GM20000 (cell line): ENCODE measurements at regions not wholly inside any gene's neighbourhood (a gene's known extent, or its start where the extent isn't known, plus 50 kb on each side); places are given as distances from the start of the nearest gene placed in this dataset.

ENCODE experiments used
- DNase-seq: peaks from one replicate; pipeline ENCODE4 v3.0.0; 2012; ENCODE audit warnings: low spot score
- TF ChIP-seq, protein P1 (sequence below): IDR thresholded peaks from 2 replicates; pipeline ENCODE4 v1.5.1; 2012; ENCODE audit warnings: mild to moderate bottlenecking, control low read depth; ENCODE audit errors: extremely low read depth, missing control alignments

DNA sequence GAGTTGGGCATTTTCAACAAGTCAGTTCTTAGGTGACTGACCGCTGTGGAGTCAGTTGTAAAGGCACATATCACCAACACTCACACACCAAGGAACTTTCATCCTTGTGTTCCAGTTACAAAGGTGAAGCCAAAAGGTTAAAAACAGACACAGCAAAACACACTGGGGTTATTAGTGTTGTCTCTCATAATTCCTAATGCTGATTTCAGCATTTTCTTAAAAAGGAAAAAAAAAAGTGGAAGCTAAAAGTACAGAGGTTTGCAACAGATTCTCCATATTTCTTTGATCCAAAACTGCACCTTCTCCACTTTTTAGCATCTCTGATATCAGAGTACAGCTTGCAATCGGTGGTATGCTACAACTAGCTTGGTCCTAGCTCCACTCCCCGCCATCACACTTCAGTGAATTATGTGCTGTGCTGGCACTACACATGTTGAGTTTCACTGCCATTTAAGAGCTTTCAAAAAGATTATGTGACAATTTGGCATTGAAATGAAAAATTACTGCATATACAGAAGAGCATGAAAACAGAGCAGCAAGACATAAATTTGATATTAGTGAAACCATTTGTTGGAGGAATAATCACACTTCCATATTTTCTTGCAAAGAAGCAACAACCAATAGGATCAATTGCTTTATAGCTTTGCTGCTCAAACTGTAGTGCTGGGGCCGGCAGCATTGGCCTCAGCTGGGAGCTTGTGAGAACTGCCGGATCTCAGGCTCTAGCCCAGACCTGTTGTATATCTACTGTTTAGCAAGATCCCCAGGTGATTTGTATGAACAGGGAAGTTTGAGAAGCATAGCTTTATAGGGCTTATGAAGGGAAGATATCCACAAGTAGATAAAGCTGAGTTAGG lies 62.3 kb upstream of the DAPL1 start:
- TF ChIP-seq, protein P1, sequence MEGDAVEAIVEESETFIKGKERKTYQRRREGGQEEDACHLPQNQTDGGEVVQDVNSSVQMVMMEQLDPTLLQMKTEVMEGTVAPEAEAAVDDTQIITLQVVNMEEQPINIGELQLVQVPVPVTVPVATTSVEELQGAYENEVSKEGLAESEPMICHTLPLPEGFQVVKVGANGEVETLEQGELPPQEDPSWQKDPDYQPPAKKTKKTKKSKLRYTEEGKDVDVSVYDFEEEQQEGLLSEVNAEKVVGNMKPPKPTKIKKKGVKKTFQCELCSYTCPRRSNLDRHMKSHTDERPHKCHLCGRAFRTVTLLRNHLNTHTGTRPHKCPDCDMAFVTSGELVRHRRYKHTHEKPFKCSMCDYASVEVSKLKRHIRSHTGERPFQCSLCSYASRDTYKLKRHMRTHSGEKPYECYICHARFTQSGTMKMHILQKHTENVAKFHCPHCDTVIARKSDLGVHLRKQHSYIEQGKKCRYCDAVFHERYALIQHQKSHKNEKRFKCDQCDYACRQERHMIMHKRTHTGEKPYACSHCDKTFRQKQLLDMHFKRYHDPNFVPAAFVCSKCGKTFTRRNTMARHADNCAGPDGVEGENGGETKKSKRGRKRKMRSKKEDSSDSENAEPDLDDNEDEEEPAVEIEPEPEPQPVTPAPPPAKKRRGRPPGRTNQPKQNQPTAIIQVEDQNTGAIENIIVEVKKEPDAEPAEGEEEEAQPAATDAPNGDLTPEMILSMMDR, result no peak
- DNase-seq, result no peak

DNA sequence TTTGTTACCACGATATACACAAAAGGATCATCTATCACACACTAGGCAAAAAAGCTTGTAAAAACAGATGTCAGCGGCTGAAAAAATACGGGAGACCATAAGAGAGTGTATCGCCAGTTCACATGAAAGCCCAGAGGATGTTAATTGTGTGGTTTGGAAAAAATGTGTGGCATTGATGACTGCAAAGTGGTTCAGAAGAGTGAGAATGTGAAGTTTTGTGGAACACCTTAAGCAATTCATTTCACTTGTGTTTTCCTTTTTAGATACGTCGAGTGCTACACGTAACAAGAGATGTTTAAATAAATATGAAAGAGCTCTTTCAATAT lies 61.7 kb upstream of the DAPL1 start:
- TF ChIP-seq, protein P1, result no peak
- no peak for DNase-seq

DNA sequence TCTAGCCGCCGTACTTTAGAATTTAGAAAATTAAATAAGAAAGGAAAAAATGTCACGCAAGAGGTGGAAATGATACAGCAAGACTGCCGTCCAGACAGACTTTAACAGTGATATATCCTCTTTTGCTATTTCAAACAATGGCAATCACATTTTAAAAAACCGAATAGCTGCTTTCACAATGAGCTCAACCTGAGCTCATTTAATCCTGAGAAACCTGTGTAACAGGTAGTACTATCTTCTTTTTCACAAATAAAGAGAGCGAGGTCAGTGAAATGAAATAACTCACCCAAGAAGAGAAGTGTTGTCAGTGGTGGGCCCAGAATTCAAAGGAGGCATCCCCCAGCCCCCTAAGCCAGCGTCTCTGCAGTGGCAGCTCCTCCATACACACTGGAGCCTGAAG lies 60.7 kb upstream of the DAPL1 start:
- TF ChIP-seq, protein P1, result no peak
- DNase-seq, result no peak

DNA sequence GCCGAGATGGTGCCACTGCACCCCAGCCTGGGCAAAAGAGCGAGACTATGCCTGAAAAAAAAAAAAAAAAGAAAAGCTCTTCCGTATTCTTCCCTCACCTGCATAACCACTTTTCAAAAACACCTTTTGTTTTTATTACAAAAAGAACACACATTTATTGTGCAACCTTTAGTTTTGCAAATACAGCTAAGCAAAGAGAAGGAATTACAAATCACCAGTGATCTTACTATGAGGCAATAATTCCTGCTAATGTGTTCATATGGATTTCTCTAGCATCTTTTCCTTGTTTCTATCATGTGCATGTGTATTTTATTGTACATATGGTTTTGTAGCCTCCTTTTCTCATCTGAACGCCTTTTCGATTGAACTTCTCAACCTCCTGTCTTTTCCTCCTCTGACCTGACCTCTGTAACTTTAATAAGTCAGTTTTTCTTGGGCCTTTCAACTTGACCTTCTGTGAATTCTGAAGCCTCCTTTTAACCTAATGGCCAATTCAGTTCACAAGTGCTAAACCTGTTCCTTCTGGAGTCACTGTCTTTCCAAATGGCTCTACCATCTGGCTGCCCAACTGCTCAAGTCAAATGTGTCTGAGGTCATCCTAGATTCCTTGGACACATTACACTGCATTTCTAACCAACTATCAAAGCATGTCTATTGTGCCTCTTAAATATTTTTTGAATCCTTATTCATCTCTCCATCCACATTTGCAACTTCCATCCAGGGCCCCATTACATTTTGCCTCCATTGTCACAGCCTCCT lies 59.1 kb upstream of the DAPL1 start:
- TF ChIP-seq, protein P1, result no peak
- no peak for DNase-seq

DNA sequence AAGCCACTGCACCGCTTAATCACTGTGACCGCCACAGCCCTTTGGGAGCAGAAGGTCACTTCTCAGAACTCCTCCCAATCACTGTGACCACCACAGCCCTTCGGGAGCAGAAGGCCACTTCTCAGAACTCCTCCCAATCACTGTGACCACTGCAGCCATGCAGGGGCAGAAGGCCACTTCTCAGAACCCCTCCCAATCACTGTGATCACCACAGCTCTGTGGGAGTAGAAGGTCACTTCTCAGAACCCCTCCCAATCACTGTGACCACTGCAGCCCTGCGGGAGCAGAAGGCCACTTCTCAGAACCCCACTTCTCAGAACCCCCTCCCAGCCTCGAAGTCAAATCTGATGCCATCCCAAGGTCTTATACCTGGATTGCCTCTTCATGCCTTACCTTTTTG lies 56.8 kb upstream of the DAPL1 start:
- TF ChIP-seq, protein P1, result no peak
- DNase-seq, result no peak

DNA sequence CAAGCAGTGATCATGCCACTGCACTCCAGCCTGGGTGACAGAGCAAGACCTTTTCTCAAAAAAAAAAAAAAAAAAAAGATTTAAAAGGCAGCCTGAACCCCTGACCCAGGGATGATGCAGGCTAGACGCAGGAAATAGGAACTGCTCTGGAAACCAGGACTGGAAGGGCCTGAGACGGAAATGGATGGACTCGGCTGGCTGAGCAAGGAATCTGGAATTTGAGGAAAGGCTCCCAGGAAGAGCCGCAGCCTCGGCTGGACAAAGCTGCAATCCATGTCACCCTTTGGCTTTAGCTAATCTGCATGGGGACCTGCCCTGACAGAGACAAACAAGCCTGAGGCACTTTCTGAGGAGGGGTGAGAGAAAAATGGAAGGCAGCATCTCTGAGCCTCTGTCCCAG lies 55.0 kb upstream of the DAPL1 start:
- TF ChIP-seq, protein P1, result no peak
- no peak for DNase-seq

DNA sequence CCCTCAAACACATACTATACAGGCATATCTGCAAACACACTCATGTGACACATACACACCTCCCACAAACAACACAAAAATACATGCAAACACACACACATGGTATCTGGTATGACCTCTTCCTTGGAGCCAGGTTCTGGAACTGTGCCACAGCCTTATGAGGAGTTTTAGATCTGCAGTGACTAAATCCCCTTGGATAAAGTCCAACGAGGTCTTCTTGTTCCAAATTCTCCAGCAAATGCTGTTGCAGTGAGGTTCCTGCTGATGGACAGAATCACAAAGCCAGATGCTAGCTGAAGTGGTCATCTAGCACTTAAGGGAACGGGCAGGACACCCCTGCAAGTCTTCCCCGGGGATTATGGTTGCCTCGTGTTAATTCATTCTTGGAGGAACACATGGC lies 54.5 kb upstream of the DAPL1 start:
- TF ChIP-seq, protein P1, result no peak
- no peak for DNase-seq
